Neural cell (in vitro differentiated cells): ENCODE measurements at regions not wholly inside any gene's neighbourhood (a gene's known extent, or its start where the extent isn't known, plus 50 kb on each side); places are given as distances from the start of the nearest gene placed in this dataset.

Experiments
- EP300 ChIP-seq: fragments of 450-650 bp; conservative IDR thresholded peaks from 2 replicates; pipeline ENCODE4 v1.6.1; 2014; ENCODE audit warnings: antibody characterized with exemption, mild to moderate bottlenecking, moderate library complexity; ENCODE audit not compliant: poor library complexity, severe bottlenecking
- EZH2 ChIP-seq: fragments of 200-600, 300-800 bp; shearing (Covaris generic), sonication (generic); IDR thresholded peaks from 2 replicates; pipeline ENCODE4 v1.6.1; 2014; ENCODE audit warnings: antibody characterized with exemption, low read length, borderline replicate concordance, mild to moderate bottlenecking; ENCODE audit not compliant: insufficient read depth, poor library complexity, severe bottlenecking
- POLR2AphosphoS5 ChIP-seq: IDR thresholded peaks from 2 replicates; pipeline ENCODE4 v1.6.1; 2012
- RAD21 ChIP-seq: fragments of 450-650 bp; conservative IDR thresholded peaks from 2 replicates; pipeline ENCODE4 v1.6.1; 2014; ENCODE audit warnings: antibody characterized with exemption, mild to moderate bottlenecking, moderate library complexity
- SMC3 ChIP-seq: fragments of 450-650 bp; conservative IDR thresholded peaks from 2 replicates; pipeline ENCODE4 v1.6.1; 2014; ENCODE audit warnings: antibody characterized with exemption, mild to moderate bottlenecking, moderate library complexity; ENCODE audit not compliant: poor library complexity
- TAF1 ChIP-seq: IDR thresholded peaks from 2 replicates; pipeline ENCODE4 v1.6.1; 2012; ENCODE audit warnings: low read depth
- TF ChIP-seq, protein P1 (sequence below): fragments of 450-650 bp; IDR thresholded peaks from 2 replicates; pipeline ENCODE4 v1.5.1; 2014; ENCODE audit warnings: antibody characterized with exemption, mild to moderate bottlenecking, moderate library complexity; ENCODE audit not compliant: poor library complexity, severe bottlenecking
- TF ChIP-seq, protein P2 (sequence below): IDR thresholded peaks from 2 replicates; pipeline ENCODE4 v1.6.1; 2012; ENCODE audit warnings: borderline replicate concordance

DNA sequence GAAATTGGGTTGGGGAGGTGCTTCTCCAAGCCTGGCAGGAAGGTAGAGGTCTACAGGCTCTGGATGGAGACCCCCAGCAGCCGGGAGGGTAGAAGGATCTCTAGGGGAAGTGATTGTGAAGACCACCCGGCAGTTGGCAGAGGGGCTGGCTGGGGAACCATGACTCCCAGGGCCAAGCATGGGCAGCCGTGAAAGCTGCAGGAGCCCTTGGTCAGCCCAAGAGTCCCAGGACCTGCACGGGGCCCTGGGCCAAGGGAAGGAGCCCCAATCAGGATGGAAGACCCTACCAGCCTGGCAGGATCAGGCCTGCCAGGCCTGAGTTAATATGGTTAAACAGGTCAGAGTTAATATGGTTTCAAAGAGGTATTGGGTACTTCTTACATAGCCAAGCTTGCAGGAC lies 126.3 kb upstream of the NANOS1 start:
- TF ChIP-seq, protein P1, sequence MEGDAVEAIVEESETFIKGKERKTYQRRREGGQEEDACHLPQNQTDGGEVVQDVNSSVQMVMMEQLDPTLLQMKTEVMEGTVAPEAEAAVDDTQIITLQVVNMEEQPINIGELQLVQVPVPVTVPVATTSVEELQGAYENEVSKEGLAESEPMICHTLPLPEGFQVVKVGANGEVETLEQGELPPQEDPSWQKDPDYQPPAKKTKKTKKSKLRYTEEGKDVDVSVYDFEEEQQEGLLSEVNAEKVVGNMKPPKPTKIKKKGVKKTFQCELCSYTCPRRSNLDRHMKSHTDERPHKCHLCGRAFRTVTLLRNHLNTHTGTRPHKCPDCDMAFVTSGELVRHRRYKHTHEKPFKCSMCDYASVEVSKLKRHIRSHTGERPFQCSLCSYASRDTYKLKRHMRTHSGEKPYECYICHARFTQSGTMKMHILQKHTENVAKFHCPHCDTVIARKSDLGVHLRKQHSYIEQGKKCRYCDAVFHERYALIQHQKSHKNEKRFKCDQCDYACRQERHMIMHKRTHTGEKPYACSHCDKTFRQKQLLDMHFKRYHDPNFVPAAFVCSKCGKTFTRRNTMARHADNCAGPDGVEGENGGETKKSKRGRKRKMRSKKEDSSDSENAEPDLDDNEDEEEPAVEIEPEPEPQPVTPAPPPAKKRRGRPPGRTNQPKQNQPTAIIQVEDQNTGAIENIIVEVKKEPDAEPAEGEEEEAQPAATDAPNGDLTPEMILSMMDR = no peak
- TF ChIP-seq POLR2AphosphoS5 (no peak), TAF1 (no peak), EP300 (no peak), EZH2 (no peak), SMC3 (no peak), RAD21 (no peak)
- TF ChIP-seq, protein P2, sequence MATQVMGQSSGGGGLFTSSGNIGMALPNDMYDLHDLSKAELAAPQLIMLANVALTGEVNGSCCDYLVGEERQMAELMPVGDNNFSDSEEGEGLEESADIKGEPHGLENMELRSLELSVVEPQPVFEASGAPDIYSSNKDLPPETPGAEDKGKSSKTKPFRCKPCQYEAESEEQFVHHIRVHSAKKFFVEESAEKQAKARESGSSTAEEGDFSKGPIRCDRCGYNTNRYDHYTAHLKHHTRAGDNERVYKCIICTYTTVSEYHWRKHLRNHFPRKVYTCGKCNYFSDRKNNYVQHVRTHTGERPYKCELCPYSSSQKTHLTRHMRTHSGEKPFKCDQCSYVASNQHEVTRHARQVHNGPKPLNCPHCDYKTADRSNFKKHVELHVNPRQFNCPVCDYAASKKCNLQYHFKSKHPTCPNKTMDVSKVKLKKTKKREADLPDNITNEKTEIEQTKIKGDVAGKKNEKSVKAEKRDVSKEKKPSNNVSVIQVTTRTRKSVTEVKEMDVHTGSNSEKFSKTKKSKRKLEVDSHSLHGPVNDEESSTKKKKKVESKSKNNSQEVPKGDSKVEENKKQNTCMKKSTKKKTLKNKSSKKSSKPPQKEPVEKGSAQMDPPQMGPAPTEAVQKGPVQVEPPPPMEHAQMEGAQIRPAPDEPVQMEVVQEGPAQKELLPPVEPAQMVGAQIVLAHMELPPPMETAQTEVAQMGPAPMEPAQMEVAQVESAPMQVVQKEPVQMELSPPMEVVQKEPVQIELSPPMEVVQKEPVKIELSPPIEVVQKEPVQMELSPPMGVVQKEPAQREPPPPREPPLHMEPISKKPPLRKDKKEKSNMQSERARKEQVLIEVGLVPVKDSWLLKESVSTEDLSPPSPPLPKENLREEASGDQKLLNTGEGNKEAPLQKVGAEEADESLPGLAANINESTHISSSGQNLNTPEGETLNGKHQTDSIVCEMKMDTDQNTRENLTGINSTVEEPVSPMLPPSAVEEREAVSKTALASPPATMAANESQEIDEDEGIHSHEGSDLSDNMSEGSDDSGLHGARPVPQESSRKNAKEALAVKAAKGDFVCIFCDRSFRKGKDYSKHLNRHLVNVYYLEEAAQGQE = no peak
